Cardiac muscle cell (in vitro differentiated cells and primary cell): ENCODE measurements at regions not wholly inside any gene's neighbourhood (a gene's known extent, or its start where the extent isn't known, plus 50 kb on each side); places are given as distances from the start of the nearest gene placed in this dataset.

ENCODE experiments used
- DNase-seq, 2 donors: peaks; one replicate each; pipeline versions ENCODE4 v3.0.0 to v3.0.0-alpha.2; 2010 to 2017; ENCODE audit warnings: low read depth in 1 of 2, low spot score in 1 of 2
- H3K27ac ChIP-seq: fragments of 200-600 bp; sonication (generic); 2 replicates; pipeline ENCODE4 v1.5.1; 2016
- H3K27me3 ChIP-seq: fragments of 200-600 bp; sonication (generic); 2 replicates; pipeline ENCODE4 v1.6.0; 2016; ENCODE audit warnings: control low read depth
- H3K36me3 ChIP-seq: fragments of 200-600 bp; sonication (generic); 2 replicates; pipeline ENCODE4 v1.5.1; 2016; ENCODE audit warnings: control low read depth
- H3K4me1 ChIP-seq: fragments of 200-600 bp; sonication (generic); 2 replicates; pipeline ENCODE4 v1.8.1; 2017; ENCODE audit warnings: low read depth, mild to moderate bottlenecking, mixed run types
- H3K4me3 ChIP-seq: fragments of 200-600 bp; sonication (generic); 2 replicates; pipeline ENCODE4 v1.5.1; 2016; ENCODE audit warnings: mild to moderate bottlenecking
- H3K9me3 ChIP-seq: fragments of 200-600 bp; sonication (generic); 2 replicates; pipeline ENCODE4 v1.5.1; 2017; ENCODE audit warnings: low read depth, mild to moderate bottlenecking, control low read depth
- TF ChIP-seq, protein P1 (sequence below): IDR thresholded peaks from 2 replicates; pipeline ENCODE4 v1.5.1; 2012; ENCODE audit warnings: low read depth, mild to moderate bottlenecking, low read length

DNA sequence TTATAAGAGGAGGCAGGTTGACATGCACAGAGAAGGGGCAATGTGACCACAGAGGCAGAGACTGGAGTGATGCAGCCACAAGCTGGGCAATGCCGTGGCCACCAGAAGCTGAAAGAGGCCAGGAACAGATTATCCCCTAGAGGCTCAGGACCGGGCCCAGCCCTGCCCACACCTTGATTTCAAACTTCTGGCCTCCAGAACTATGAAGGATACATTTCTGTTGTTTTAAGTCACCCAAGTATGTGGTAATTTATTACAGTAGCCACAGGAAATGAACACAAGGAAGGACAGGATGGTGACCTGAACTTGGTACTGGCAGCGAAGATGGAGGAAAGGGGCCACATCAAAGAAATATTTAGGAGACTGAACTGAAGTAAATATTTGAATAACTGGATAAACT, 66.8 kb upstream of the RIOK3 start:
- Histone ChIP-seq H3K36me3 (no peaks in the 10 kb centered on the region), H3K27ac (no peak overlapping the region), H3K9me3 (no peaks in the 10 kb centered on the region), H3K27me3 (no peaks in the 10 kb centered on the region), H3K4me3 (no peak overlapping the region), H3K4me1 (no peaks in the 10 kb centered on the region)
- DNase-seq = no peak
- TF ChIP-seq, protein P1, sequence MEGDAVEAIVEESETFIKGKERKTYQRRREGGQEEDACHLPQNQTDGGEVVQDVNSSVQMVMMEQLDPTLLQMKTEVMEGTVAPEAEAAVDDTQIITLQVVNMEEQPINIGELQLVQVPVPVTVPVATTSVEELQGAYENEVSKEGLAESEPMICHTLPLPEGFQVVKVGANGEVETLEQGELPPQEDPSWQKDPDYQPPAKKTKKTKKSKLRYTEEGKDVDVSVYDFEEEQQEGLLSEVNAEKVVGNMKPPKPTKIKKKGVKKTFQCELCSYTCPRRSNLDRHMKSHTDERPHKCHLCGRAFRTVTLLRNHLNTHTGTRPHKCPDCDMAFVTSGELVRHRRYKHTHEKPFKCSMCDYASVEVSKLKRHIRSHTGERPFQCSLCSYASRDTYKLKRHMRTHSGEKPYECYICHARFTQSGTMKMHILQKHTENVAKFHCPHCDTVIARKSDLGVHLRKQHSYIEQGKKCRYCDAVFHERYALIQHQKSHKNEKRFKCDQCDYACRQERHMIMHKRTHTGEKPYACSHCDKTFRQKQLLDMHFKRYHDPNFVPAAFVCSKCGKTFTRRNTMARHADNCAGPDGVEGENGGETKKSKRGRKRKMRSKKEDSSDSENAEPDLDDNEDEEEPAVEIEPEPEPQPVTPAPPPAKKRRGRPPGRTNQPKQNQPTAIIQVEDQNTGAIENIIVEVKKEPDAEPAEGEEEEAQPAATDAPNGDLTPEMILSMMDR = no peak

DNA sequence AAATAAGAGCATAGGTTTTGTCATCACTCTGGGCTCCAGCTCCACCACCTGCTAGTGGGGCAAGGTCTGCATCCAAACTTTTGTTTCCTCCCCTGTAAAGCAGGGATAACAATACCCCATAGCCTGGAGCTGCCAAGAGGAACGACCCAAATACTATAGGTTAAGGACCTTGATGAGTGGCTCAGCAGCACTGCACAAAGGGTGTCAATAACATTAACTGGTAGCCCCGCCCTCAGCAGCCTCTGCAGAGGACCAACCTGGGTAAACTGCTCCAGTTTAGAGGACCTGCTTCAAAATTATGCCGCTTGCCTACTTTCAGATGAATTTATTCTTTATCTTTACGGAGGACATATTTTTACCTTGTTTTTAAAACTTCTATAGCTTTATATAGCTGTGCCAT, 65.8 kb upstream of the RIOK3 start:
- no peaks in the 10 kb centered on the region for H3K27me3 ChIP-seq
- TF ChIP-seq, protein P1 = no peak
- H3K36me3 ChIP-seq = no peaks in the 10 kb centered on the region
- H3K9me3 ChIP-seq = no peaks in the 10 kb centered on the region
- DNase-seq = no peak
- H3K27ac ChIP-seq = no peak overlapping the region
- H3K4me3 ChIP-seq = no peak overlapping the region
- H3K4me1 ChIP-seq = no peaks in the 10 kb centered on the region

DNA sequence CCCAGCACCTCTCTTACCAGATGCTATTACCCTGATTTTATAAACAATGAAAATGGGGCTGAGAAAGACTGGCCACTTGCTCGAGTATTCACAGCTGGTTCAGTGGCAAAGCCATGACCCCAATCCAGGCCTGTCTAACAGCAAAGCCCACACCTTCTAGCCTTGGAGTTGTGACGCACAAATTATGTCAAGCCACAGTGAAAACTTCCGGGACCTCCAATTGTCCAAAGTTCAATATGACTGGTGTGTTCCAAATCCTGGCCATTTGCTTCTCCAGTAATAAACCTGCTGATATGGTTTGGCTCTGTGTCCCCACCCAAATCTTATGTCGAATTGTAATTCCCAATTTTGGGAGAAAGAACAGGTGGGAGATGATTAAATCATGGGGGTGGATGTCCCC, 64.7 kb upstream of the RIOK3 start:
- H3K27me3 ChIP-seq = no peaks in the 10 kb centered on the region
- H3K4me3 ChIP-seq = no peak overlapping the region
- no peaks in the 10 kb centered on the region for H3K36me3 ChIP-seq
- no peaks in the 10 kb centered on the region for H3K4me1 ChIP-seq
- DNase-seq = no peak
- no peaks in the 10 kb centered on the region for H3K9me3 ChIP-seq
- H3K27ac ChIP-seq = no peak overlapping the region
- TF ChIP-seq, protein P1 = no peak

DNA sequence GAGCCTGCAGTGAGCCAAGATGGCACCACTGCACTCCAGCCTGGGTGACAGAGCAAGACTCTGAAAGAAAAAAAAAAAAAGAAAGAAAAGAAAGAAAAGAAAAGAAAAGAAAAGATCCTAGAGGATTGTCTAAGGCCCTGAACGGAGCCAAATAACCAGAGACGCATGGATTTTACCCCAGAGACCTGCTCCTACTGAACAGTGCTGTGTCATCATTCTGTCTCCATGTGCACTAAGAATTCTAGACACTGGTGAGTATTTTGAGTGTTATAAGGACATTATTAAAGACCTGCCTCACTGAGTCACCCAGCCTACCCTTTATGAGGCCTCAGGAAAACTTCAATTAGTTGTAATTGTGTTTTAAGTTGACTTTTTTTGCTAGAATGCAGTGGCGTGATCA, 61.9 kb upstream of the RIOK3 start:
- no peaks in the 10 kb centered on the region for H3K4me1 ChIP-seq
- no peak overlapping the region for H3K4me3 ChIP-seq
- H3K9me3 ChIP-seq = no peaks in the 10 kb centered on the region
- H3K36me3 ChIP-seq = no peaks in the 10 kb centered on the region
- no peaks in the 10 kb centered on the region for H3K27me3 ChIP-seq
- TF ChIP-seq, protein P1 = no peak
- H3K27ac ChIP-seq = no peak overlapping the region
- DNase-seq = no peak

DNA sequence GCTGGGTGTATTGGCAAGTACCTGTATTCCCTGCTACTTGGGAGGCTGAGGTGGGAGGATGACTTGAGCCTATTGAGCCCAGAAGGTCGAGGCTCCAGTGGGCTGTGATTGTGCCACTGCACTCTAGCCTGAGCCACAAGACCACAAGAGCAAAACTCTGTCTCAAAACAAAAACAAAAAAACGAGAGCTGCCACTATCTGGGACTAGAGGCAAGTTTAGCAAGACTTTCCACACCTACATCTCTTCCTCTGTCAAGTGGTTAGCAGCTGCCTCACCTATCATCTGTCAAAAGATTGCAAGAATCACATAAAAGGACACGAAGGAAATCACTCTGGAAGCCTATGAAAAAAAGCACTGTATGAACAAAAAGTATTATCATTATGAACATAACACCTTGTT, 55.2 kb upstream of the RIOK3 start:
- no peak for DNase-seq
- TF ChIP-seq, protein P1 = no peak

DNA sequence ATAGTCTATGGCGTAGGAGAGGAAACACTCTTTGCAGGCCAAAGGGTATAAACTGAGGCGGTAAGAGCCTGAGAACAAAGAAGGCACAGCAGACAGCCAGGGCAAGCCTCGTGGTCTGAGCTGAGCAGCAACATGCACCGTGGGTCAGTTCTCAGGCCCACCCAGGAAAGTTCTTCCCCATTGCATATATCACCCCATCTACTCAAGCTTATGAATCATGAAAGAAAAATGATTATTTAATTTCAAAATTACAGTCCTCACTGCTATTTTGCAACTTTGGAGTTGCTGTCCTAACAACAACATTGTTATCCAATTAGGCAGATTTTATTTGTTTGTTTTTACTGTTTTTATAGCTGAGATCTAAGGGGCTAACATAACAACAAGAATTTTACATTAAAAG, 54.7 kb upstream of the RIOK3 start:
- no peak overlapping the region for H3K4me3 ChIP-seq
- no peaks in the 10 kb centered on the region for H3K36me3 ChIP-seq
- H3K27me3 ChIP-seq = no peaks in the 10 kb centered on the region
- no peak overlapping the region for H3K27ac ChIP-seq
- TF ChIP-seq, protein P1 = no peak
- no peaks in the 10 kb centered on the region for H3K9me3 ChIP-seq
- H3K4me1 ChIP-seq = peaks cover 3% of the 10 kb centered on the region
- peak in 1 of 2 donors; percentile 38 for DNase-seq

More for the DNA sequence above, 55.2 kb upstream of the RIOK3 start:
- H3K36me3 ChIP-seq = no peaks in the 10 kb centered on the region
- no peaks in the 10 kb centered on the region for H3K27me3 ChIP-seq
- H3K27ac ChIP-seq = no peak overlapping the region
- H3K9me3 ChIP-seq = no peaks in the 10 kb centered on the region
- peaks cover 3% of the 10 kb centered on the region for H3K4me1 ChIP-seq
- no peak overlapping the region for H3K4me3 ChIP-seq
